GM12878 (cell line): ENCODE measurements at regions not wholly inside any gene's neighbourhood (a gene's known extent, or its start where the extent isn't known, plus 50 kb on each side); places are given as distances from the start of the nearest gene placed in this dataset.

Experiments
- ATF7 ChIP-seq: fragments of 450-650 bp; IDR thresholded peaks from 2 replicates; pipeline ENCODE4 v1.6.1; 2016; ENCODE audit warnings: low read depth, mild to moderate bottlenecking
- BCLAF1 ChIP-seq: fragments of 450-650 bp; IDR thresholded peaks from 2 replicates; pipeline ENCODE4 v1.6.1; 2017; ENCODE audit warnings: antibody characterized with exemption, mild to moderate bottlenecking, moderate library complexity
- BRCA1 ChIP-seq: IDR thresholded peaks from 2 replicates; pipeline ENCODE4 v1.6.1; 2011; ENCODE audit warnings: low read depth, low read length, improper control_type of control experiment
- CREB1 ChIP-seq: IDR thresholded peaks from 2 replicates; pipeline ENCODE4 v1.6.1; 2012; ENCODE audit warnings: low read depth, mild to moderate bottlenecking, inconsistent platforms
- HDAC6 ChIP-seq: fragments of 200-600 bp; sonication (generic); IDR thresholded peaks from one replicate; pipeline ENCODE4 v1.8.0; 2017; ENCODE audit warnings: antibody characterized with exemption; ENCODE audit not compliant: unreplicated experiment
- NRF1 ChIP-seq: conservative IDR thresholded peaks from 2 replicates; pipeline ENCODE4 v1.6.1; 2011; ENCODE audit warnings: mild to moderate bottlenecking, low read depth, low read length, improper control_type of control experiment
- PBX3 ChIP-seq: IDR thresholded peaks from 2 replicates; pipeline ENCODE4 v1.6.1; 2011; ENCODE audit warnings: mild to moderate bottlenecking, low read depth, low read length, moderate library complexity; ENCODE audit not compliant: insufficient replicate concordance
- RFX5 ChIP-seq: IDR thresholded peaks from 2 replicates; pipeline ENCODE4 v1.6.1; 2011; ENCODE audit warnings: low read depth, low read length, improper control_type of control experiment
- SUPT20H ChIP-seq: IDR thresholded peaks from 2 replicates; pipeline ENCODE4 v1.6.1; 2011; ENCODE audit warnings: low read depth, mild to moderate bottlenecking, low read length, moderate library complexity, borderline replicate concordance; ENCODE audit not compliant: control insufficient read depth
- TCF7 ChIP-seq: IDR thresholded peaks from 2 replicates; pipeline ENCODE4 v1.6.1; 2014; ENCODE audit warnings: antibody characterized with exemption, borderline replicate concordance
- ZNF207 ChIP-seq: fragments of 450-650 bp; IDR thresholded peaks from 2 replicates; pipeline ENCODE4 v1.6.1; 2014; ENCODE audit warnings: antibody characterized with exemption, mild to moderate bottlenecking, borderline replicate concordance
- ZNF687 ChIP-seq: fragments of 450-650 bp; IDR thresholded peaks from 2 replicates; pipeline ENCODE4 v1.6.1; 2017; ENCODE audit warnings: mild to moderate bottlenecking, moderate library complexity

GRCh38 chr9:73243078-73243477, 91.4 kb downstream of the ANXA1 start (continued):
- no peak for TF ChIP-seq ZNF687
- TF ChIP-seq BRCA1: no peak
- TF ChIP-seq SUPT20H: no peak
- no peak for TF ChIP-seq PBX3
- no peak for TF ChIP-seq BCLAF1
- TF ChIP-seq HDAC6: no peak
- no peak for TF ChIP-seq TCF7
- no peak for TF ChIP-seq NRF1
- no peak for TF ChIP-seq ATF7
- TF ChIP-seq RFX5: no peak
- no peak for TF ChIP-seq CREB1
- TF ChIP-seq ZNF207: no peak
